ENCODE measurements at regions not wholly inside any gene's neighbourhood (a gene's known extent, or its start where the extent isn't known, plus 50 kb on each side); places are given as distances from the start of the nearest gene placed in this dataset.

DNA sequence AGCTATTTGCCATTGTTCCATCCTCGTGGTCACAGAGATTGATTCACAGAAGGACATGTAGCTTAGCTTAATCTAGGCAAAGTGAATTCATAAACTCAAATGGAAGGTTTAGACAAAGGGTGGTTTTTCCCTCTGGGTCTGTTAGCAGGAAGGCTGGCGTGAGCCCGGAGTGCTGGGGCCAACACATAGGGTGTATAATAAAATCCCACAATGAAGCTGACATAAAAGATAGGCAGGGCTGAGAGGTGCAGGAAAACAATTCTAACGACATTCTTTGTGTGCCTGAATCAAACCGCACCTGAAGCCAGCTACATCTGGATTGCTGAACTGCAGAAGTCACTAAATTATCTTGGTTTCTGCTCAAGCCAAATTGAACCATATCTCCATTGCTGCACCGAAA lies 173.9 kb downstream of the MAF start:
- H3K9me3 Mint-ChIP-seq = no peaks in the 10 kb centered on the region
- no peak for DNase-seq
- H3K27ac Mint-ChIP-seq = no peak overlapping the region
- peaks cover 2% of the 10 kb centered on the region in 3 donors for H3K27me3 Mint-ChIP-seq (ENCODE audit: low read depth in 3 of 3)
- H3K36me3 Mint-ChIP-seq = peaks cover 0 to 3% (median 0%) of the 10 kb centered on the region in 3 donors
- no peaks in the 10 kb centered on the region for H3K4me1 Mint-ChIP-seq
- H3K4me3 Mint-ChIP-seq = no peak overlapping the region

GRCh38 chr16:79422064-79422463 lies 178.5 kb downstream of the MAF start:
- peaks cover 0 to 7% (median 0%) of the 10 kb centered on the region in 3 donors for H3K36me3 Mint-ChIP-seq
- peaks cover 12 to 13% of the 10 kb centered on the region in 2 donors for H3K4me1 Mint-ChIP-seq
- no peak overlapping the region for H3K27ac Mint-ChIP-seq
- no peak overlapping the region for H3K4me3 Mint-ChIP-seq
- H3K9me3 Mint-ChIP-seq = no peaks in the 10 kb centered on the region
- H3K27me3 Mint-ChIP-seq (ENCODE audit: low read depth in 3 of 3) = peaks cover 4 to 13% (median 6%) of the 10 kb centered on the region in 3 donors
- DNase-seq = no peak

DNA sequence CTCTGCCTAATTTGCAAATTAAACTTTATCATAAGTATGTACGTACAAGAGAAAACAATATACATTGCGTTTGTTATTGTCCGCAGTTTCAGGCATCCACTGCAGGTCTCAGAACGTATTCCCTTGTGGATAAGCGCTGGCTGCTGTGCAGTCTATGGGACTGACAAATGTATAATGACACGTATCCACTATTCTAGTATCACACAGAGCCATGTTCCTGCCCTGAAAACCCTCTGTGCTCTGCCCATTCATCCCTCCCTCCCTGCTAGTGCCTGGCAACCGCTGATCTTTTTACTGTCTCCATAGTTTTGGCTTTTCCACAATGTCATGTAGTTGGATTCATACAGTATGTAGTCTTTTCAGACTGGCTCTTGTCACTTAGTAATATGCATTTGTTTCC lies 179.4 kb downstream of the MAF start:
- no peak overlapping the region for H3K4me3 Mint-ChIP-seq
- H3K27me3 Mint-ChIP-seq (ENCODE audit: low read depth in 3 of 3) = peaks cover 4 to 13% (median 6%) of the 10 kb centered on the region in 3 donors
- no peak overlapping the region for H3K27ac Mint-ChIP-seq
- H3K9me3 Mint-ChIP-seq = no peaks in the 10 kb centered on the region
- peaks cover 21 to 22% of the 10 kb centered on the region in 2 donors for H3K4me1 Mint-ChIP-seq
- no peak for DNase-seq
- H3K36me3 Mint-ChIP-seq = peaks cover 0 to 7% (median 0%) of the 10 kb centered on the region in 3 donors

DNA sequence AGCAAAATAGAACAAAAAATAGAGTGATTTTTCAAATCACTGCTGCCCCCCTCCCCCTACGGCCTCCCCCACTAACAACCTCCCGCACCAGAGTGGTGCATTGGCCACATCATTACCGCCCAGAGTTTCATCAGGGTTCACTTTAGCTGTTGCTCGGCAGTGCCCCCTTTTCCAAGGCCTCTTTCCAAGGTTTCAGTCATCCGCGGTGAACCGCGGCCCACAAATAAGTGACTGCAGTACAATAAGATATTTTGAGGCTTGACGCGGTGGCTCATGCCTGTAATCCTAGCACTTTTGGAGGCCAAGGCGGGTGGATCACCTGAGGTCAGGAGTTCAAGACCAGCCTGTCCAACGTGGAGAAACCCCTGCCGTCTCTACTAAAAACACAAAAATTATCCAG lies 180.0 kb downstream of the MAF start:
- no peaks in the 10 kb centered on the region for H3K9me3 Mint-ChIP-seq
- no peak overlapping the region for H3K27ac Mint-ChIP-seq
- no peak for DNase-seq
- peaks cover 4 to 13% (median 9%) of the 10 kb centered on the region in 3 donors for H3K27me3 Mint-ChIP-seq (ENCODE audit: low read depth in 3 of 3)
- H3K4me1 Mint-ChIP-seq = peaks cover 27 to 29% of the 10 kb centered on the region in 2 donors
- H3K36me3 Mint-ChIP-seq = peaks cover 0 to 7% (median 0%) of the 10 kb centered on the region in 3 donors
- H3K4me3 Mint-ChIP-seq = no peak overlapping the region

DNA sequence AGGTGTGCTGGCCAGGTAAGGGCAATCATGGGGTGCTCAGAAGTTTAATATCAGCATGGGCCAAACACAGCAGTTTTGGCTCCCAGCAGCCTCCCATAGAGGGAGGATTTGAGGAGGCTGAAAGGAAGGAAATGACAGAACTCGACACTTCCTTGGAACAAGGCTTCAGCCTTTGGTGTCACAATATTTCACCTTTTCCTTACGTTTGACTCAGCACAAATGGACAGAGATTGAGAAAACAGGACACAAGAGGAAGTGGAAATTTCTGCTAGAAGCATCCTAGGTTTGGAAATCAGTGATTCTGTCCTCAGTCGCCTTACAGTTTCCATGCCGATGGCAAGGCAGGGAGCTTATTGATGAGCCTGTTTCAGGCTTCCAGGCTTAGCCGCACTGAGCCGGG lies 181.4 kb downstream of the MAF start:
- DNase-seq = no peak
- Mint-ChIP-seq H3K27ac (peak overlapping the region in 1 of 6 donors; percentile 7), H3K36me3 (peaks cover 0 to 7% (median 0%) of the 10 kb centered on the region in 3 donors), H3K4me1 (peaks cover 39 to 40% of the 10 kb centered on the region in 2 donors), H3K4me3 (no peak overlapping the region), H3K9me3 (no peaks in the 10 kb centered on the region), H3K27me3 (ENCODE audit: low read depth in 3 of 3) (peaks cover 4 to 11% (median 7%) of the 10 kb centered on the region in 3 donors)

GRCh38 chr16:79417601-79418008 lies 182.9 kb downstream of the MAF start:
- Mint-ChIP-seq H3K36me3 (peaks cover 0 to 4% (median 0%) of the 10 kb centered on the region in 3 donors), H3K4me1 (peaks cover 50 to 52% of the 10 kb centered on the region in 2 donors), H3K4me3 (peak overlapping the region in 4 of 5 donors; percentile 10 to 53 (median 34)), H3K27me3 (ENCODE audit: low read depth in 3 of 3) (peaks cover 2 to 11% (median 7%) of the 10 kb centered on the region in 3 donors), H3K9me3 (no peaks in the 10 kb centered on the region), H3K27ac (peak overlapping the region in 2 of 6 donors; percentile 45 to 51)
- no peak for DNase-seq

DNA sequence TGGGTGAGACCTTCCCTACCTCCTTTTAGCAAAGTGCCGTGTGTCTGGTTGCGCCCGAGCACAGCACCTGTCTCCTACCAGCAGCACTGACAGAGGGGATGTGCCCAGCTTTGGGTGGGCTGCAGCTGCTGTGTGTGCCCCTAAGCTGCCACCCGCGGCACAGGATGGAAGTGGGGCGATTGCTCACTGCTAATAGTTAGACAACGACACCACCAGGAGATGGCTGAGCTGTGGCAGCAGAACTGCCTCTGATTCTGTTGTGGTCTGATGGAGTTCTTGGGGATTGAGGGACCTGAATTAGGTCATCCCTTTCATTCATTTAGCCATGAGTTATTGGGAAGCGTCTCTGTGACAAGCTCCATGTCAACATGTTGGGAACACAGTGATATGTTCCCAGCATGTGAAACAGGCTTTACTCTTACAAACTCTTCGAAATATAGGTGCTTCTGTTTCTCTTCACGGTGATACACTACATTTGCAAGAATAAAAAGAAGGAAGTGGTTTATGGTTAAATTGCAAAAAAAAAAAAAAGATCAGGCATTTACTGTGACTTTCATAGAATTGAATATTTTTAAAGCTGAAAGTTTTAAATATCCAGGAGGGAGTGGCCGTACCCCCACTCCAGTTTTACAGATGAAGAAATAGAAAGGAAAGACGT lies 184.4 kb downstream of the MAF start:
- DNase-seq = peak; percentile 28 to 52 (median 38)
- Mint-ChIP-seq H3K36me3 (peaks cover 0 to 4% (median 4%) of the 10 kb centered on the region in 3 donors), H3K4me1 (peaks cover 60 to 64% of the 10 kb centered on the region in 2 donors), H3K27me3 (ENCODE audit: low read depth in 3 of 3) (peaks cover 2 to 11% (median 7%) of the 10 kb centered on the region in 3 donors), H3K9me3 (no peaks in the 10 kb centered on the region), H3K27ac (peak overlapping the region; percentile 51 to 90 (median 79)), H3K4me3 (peak overlapping the region; percentile 66 to 85 (median 83))

DNA sequence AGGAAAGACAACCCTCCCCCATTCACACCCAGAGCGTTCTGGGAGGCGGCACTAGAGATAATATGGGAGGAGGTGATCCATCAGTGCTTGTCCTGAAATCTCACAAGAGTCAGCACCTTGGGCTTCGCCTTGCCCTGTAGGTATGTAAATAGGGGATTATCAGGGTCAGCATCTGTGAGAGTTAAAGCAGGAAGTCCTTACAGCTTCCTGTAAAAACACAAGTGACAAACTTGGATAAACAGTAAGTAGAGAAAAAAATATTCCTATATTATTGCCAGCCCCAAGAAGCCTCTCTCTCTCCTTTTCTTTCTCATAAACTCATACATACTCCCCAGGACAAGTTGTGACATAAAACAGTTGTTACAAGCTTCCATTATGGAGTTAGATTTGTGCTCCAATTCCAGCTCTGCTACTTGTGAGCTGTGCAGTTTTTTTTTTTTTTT lies 187.7 kb downstream of the MAF start:
- Mint-ChIP-seq H3K27ac (peak overlapping the region in 2 of 6 donors; percentile 0 to 41), H3K36me3 (peaks cover 0 to 4% (median 0%) of the 10 kb centered on the region in 3 donors), H3K9me3 (no peaks in the 10 kb centered on the region), H3K4me1 (peaks cover 54 to 60% of the 10 kb centered on the region in 2 donors), H3K4me3 (peak overlapping the region in 1 of 5 donors; percentile 2), H3K27me3 (ENCODE audit: low read depth in 3 of 3) (peaks cover 2 to 5% (median 3%) of the 10 kb centered on the region in 3 donors)
- no peak for DNase-seq

- Mint-ChIP-seq H3K27ac (peak overlapping the region in 4 of 6 donors; percentile 0 to 49 (median 12)), H3K36me3 (peaks cover 0 to 4% (median 0%) of the 10 kb centered on the region in 3 donors), H3K4me1 (peaks cover 44 to 50% of the 10 kb centered on the region in 2 donors), H3K9me3 (no peaks in the 10 kb centered on the region), H3K27me3 (ENCODE audit: low read depth in 3 of 3) (peaks cover 2 to 3% (median 2%) of the 10 kb centered on the region in 3 donors), H3K4me3 (no peak overlapping the region)
- no peak for DNase-seq
These were observed 188.7 kb downstream of the MAF start for GRCh38 chr16:79411805-79412204.

DNA sequence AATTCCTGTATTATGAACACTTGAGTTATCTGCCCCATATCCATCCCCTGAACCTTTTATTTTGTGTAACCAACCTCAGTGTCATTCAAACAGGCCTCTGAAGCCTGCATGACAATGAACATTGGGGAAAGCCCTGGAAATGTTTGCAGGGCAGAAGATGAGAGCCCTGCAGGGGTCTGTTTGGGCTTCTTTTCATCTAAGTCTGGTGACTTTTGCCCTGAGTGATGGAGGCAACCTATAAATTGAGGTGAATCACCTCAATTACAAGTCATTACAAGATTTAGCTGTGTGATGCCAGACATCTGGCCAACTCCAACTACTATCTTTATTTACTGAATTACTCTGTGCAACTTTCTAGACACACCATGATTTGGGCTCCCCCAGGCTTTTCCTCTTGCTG lies 189.2 kb downstream of the MAF start:
- no peak for DNase-seq
- Mint-ChIP-seq H3K27ac (peak overlapping the region in 2 of 6 donors; percentile 22 to 49), H3K4me1 (peaks cover 40 to 45% of the 10 kb centered on the region in 2 donors), H3K9me3 (no peaks in the 10 kb centered on the region), H3K4me3 (no peak overlapping the region), H3K27me3 (ENCODE audit: low read depth in 3 of 3) (peaks cover 2 to 3% (median 2%) of the 10 kb centered on the region in 3 donors), H3K36me3 (peaks cover 0 to 4% (median 0%) of the 10 kb centered on the region in 3 donors)

DNA sequence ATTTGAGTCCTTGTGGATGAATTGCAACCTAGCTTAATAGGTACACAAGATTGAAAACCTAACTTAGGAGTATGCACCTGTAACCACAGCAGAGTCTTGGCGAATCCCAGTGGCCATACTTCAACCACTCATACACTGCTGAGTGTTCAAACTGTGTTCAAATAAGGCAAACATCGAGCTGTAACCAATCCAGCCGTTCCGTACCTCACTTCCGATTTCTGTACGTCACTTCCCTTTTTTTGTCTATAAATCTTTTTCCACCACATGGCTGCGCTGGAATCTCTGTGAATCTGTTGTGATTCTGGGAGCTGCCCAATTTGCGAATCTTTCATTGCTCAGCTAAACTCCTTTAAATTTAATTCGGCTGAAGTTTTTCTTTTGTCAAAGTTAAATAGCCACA lies 190.6 kb downstream of the MAF start:
- DNase-seq = no peak
- H3K27me3 Mint-ChIP-seq (ENCODE audit: low read depth in 3 of 3) = peaks cover 0 to 3% (median 2%) of the 10 kb centered on the region in 3 donors
- H3K9me3 Mint-ChIP-seq = no peaks in the 10 kb centered on the region
- H3K27ac Mint-ChIP-seq = no peak overlapping the region
- no peak overlapping the region for H3K4me3 Mint-ChIP-seq
- peaks cover 26 to 33% of the 10 kb centered on the region in 2 donors for H3K4me1 Mint-ChIP-seq
- H3K36me3 Mint-ChIP-seq = peaks cover 0 to 7% (median 4%) of the 10 kb centered on the region in 3 donors

GRCh38 chr16:79408355-79408754 lies 192.2 kb downstream of the MAF start:
- Mint-ChIP-seq H3K9me3 (no peaks in the 10 kb centered on the region), H3K4me3 (no peak overlapping the region), H3K27me3 (ENCODE audit: low read depth in 3 of 3) (peaks cover 0 to 3% (median 2%) of the 10 kb centered on the region in 3 donors), H3K4me1 (peaks cover 14 to 19% of the 10 kb centered on the region in 2 donors), H3K36me3 (peaks cover 0 to 10% (median 4%) of the 10 kb centered on the region in 3 donors), H3K27ac (no peak overlapping the region)
- no peak for DNase-seq

- Mint-ChIP-seq H3K36me3 (peaks cover 0 to 11% (median 4%) of the 10 kb centered on the region in 3 donors), H3K27me3 (ENCODE audit: low read depth in 3 of 3) (peaks cover 0 to 3% (median 2%) of the 10 kb centered on the region in 3 donors), H3K9me3 (no peaks in the 10 kb centered on the region), H3K4me1 (peaks cover 10 to 13% of the 10 kb centered on the region in 2 donors), H3K27ac (no peak overlapping the region), H3K4me3 (no peak overlapping the region)
- DNase-seq = no peak
These were observed 192.9 kb downstream of the MAF start for GRCh38 chr16:79407461-79408135.

GRCh38 chr16:79407005-79407404 lies 193.5 kb downstream of the MAF start:
- Mint-ChIP-seq H3K36me3 (peaks cover 0 to 13% (median 4%) of the 10 kb centered on the region in 3 donors), H3K27ac (no peak overlapping the region), H3K4me1 (peaks cover 4 to 7% of the 10 kb centered on the region in 2 donors), H3K9me3 (no peaks in the 10 kb centered on the region), H3K27me3 (ENCODE audit: low read depth in 3 of 3) (peaks cover 0 to 3% (median 2%) of the 10 kb centered on the region in 3 donors), H3K4me3 (no peak overlapping the region)
- DNase-seq = no peak

Data from immature natural killer cell (primary cell).